ENCODE measurements at regions not wholly inside any gene's neighbourhood (a gene's known extent, or its start where the extent isn't known, plus 50 kb on each side); places are given as distances from the start of the nearest gene placed in this dataset.

- no peak overlapping the region for H3K9ac ChIP-seq (ENCODE audit: control insufficient read depth, extremely low read depth, insufficient read depth, low read length)
- no peaks in the 10 kb centered on the region for H3K4me1 ChIP-seq (ENCODE audit: control insufficient read depth, extremely low read depth, insufficient read depth, low read length)
- H3K9me3 ChIP-seq (ENCODE audit: control insufficient read depth, low read depth, low read length): peaks cover 3% of the 10 kb centered on the region
- DNase-seq (ENCODE audit: low read depth, low spot score) (no peak), FAIRE-seq (no peak)
- no peak overlapping the region for H3K4me3 ChIP-seq (ENCODE audit: control insufficient read depth in 2 of 3, extremely low read depth in 1 of 3, insufficient read depth in 2 of 3, low read depth in 1 of 3, low read length in 3 of 3)
- H3K36me3 ChIP-seq (ENCODE audit: control insufficient read depth in 2 of 2, extremely low read depth in 1 of 2, insufficient read depth in 2 of 2, low read length in 2 of 2): no peaks in the 10 kb centered on the region
- no peaks in the 10 kb centered on the region for H3K9me1 ChIP-seq (ENCODE audit: control insufficient read depth, extremely low read depth, insufficient read depth, low read length)
- no peak overlapping the region for H2AFZ ChIP-seq (ENCODE audit: control insufficient read depth, low read length)
- dilution Hi-C loops (cut with MboI; ENCODE audit: extremely low pct_ligation_motif_present, low sequenced_read_pairs): no loop called here
- TF ChIP-seq CTCF (optimal IDR thresholded peaks at IDR 0.05 in 1 of 3, IDR thresholded peaks at IDR 0.05 in 1 of 3, conservative IDR thresholded peaks at IDR 0.05 in 1 of 3; ENCODE audit: extremely low read depth in 1 of 3, insufficient read depth in 2 of 3, low read length in 3 of 3) (no peak), EZH2 (IDR thresholded peaks at IDR 0.05; ENCODE audit: low read length) (no peak)
- no peak overlapping the region for H3K27ac ChIP-seq (ENCODE audit: control insufficient read depth, insufficient read depth, low read length)
- no peak overlapping the region for H3K4me2 ChIP-seq (ENCODE audit: control insufficient read depth, extremely low read depth, insufficient read depth, low read depth, low read length)
- H3K79me2 ChIP-seq (ENCODE audit: control insufficient read depth, insufficient read depth, low read length): no peaks in the 10 kb centered on the region
- no peaks in the 10 kb centered on the region for H3K27me3 ChIP-seq (ENCODE audit: control insufficient read depth, extremely low read depth, insufficient read depth, low read length)
- H4K20me1 ChIP-seq (ENCODE audit: control insufficient read depth, extremely low read depth, insufficient read depth, low read length): no peaks in the 10 kb centered on the region
Observed at GRCh38 chr4:12488672-12489071, 995.5 kb downstream of the RAB28 start.

- Histone ChIP-seq H3K4me1 (ENCODE audit: control insufficient read depth, extremely low read depth, insufficient read depth, low read length) (no peaks in the 10 kb centered on the region), H2AFZ (ENCODE audit: control insufficient read depth, low read length) (no peak overlapping the region), H3K79me2 (ENCODE audit: control insufficient read depth, insufficient read depth, low read length) (no peaks in the 10 kb centered on the region), H3K4me3 (ENCODE audit: control insufficient read depth in 2 of 3, extremely low read depth in 1 of 3, insufficient read depth in 2 of 3, low read depth in 1 of 3, low read length in 3 of 3) (no peak overlapping the region), H3K9me1 (ENCODE audit: control insufficient read depth, extremely low read depth, insufficient read depth, low read length) (no peaks in the 10 kb centered on the region), H3K9me3 (ENCODE audit: control insufficient read depth, low read depth, low read length) (peaks cover 3% of the 10 kb centered on the region), H3K4me2 (ENCODE audit: control insufficient read depth, extremely low read depth, insufficient read depth, low read depth, low read length) (no peak overlapping the region), H4K20me1 (ENCODE audit: control insufficient read depth, extremely low read depth, insufficient read depth, low read length) (no peaks in the 10 kb centered on the region), H3K9ac (ENCODE audit: control insufficient read depth, extremely low read depth, insufficient read depth, low read length) (no peak overlapping the region), H3K36me3 (ENCODE audit: control insufficient read depth in 2 of 2, extremely low read depth in 1 of 2, insufficient read depth in 2 of 2, low read length in 2 of 2) (no peaks in the 10 kb centered on the region), H3K27me3 (ENCODE audit: control insufficient read depth, extremely low read depth, insufficient read depth, low read length) (no peaks in the 10 kb centered on the region), H3K27ac (ENCODE audit: control insufficient read depth, insufficient read depth, low read length) (no peak overlapping the region)
- FAIRE-seq: no peak
- TF ChIP-seq CTCF (optimal IDR thresholded peaks at IDR 0.05 in 1 of 3, IDR thresholded peaks at IDR 0.05 in 1 of 3, conservative IDR thresholded peaks at IDR 0.05 in 1 of 3; ENCODE audit: extremely low read depth in 1 of 3, insufficient read depth in 2 of 3, low read length in 3 of 3) (no peak), EZH2 (IDR thresholded peaks at IDR 0.05; ENCODE audit: low read length) (no peak)
- dilution Hi-C loops (cut with MboI; ENCODE audit: extremely low pct_ligation_motif_present, low sequenced_read_pairs): no loop called here
- DNase-seq (ENCODE audit: low read depth, low spot score): no peak
Observed at GRCh38 chr4:12487000-12487399, 997.1 kb downstream of the RAB28 start.

Data from keratinocyte (primary cell).